Keratinocyte (primary cell): ENCODE measurements at regions not wholly inside any gene's neighbourhood (a gene's known extent, or its start where the extent isn't known, plus 50 kb on each side); places are given as distances from the start of the nearest gene placed in this dataset.

ENCODE experiments used
- DNase-seq: peaks from one replicate; pipeline ENCODE4 v3.0.0-alpha.2; 2011; ENCODE audit warnings: low read depth, missing footprints, low spot score
- FAIRE-seq: peaks from 2 replicates; lab custom pipeline; 2011; peaks lifted over from hg19 to GRCh38; lab: Jason Lieb, UNC
- H2AFZ ChIP-seq: 2 replicates; pipeline ENCODE4 v1.6.0; 2012; ENCODE audit warnings: low read length, control low read depth, inconsistent platforms; ENCODE audit not compliant: control insufficient read depth
- H3K27ac ChIP-seq: 2 replicates; pipeline ENCODE4 v1.5.1; 2011; ENCODE audit warnings: low read length; ENCODE audit not compliant: control insufficient read depth, insufficient read depth
- H3K27me3 ChIP-seq: 3 replicates; pipeline ENCODE4 v1.6.0; 2011; ENCODE audit warnings: low read length; ENCODE audit not compliant: control insufficient read depth, insufficient read depth; ENCODE audit errors: extremely low read depth
- H3K36me3 ChIP-seq, 2 experiments: 2 replicates in 1 of 2; 3 replicates in 1 of 2; pipeline ENCODE4 v1.5.1; 2011; ENCODE audit warnings: low read length in 2 of 2, mild to moderate bottlenecking in 1 of 2; ENCODE audit not compliant: control insufficient read depth in 2 of 2, insufficient read depth in 2 of 2; ENCODE audit errors: extremely low read depth in 1 of 2
- H3K4me1 ChIP-seq: 3 replicates; pipeline ENCODE4 v1.5.1; 2011; ENCODE audit warnings: low read length; ENCODE audit not compliant: control insufficient read depth, insufficient read depth; ENCODE audit errors: extremely low read depth
- H3K4me2 ChIP-seq: 3 replicates; pipeline ENCODE4 v1.6.0; 2011; ENCODE audit warnings: low read depth, low read length; ENCODE audit not compliant: control insufficient read depth, insufficient read depth; ENCODE audit errors: extremely low read depth
- H3K4me3 ChIP-seq, 3 experiments: fragments of 200-600 bp in 1 of 3; sonication (generic) in 1 of 3; 2 replicates in 2 of 3; 3 replicates in 1 of 3; pipeline ENCODE4 v1.5.1; 2011 to 2016; ENCODE audit warnings: low read length in 3 of 3, mild to moderate bottlenecking in 3 of 3, control low read depth in 2 of 3, inconsistent platforms in 1 of 3, low read depth in 1 of 3, mixed read lengths in 1 of 3, mixed run types in 1 of 3, moderate library complexity in 1 of 3; ENCODE audit not compliant: control insufficient read depth in 2 of 3, insufficient read depth in 2 of 3; ENCODE audit errors: extremely low read depth in 1 of 3
- H3K79me2 ChIP-seq: 2 replicates; pipeline ENCODE4 v1.6.0; 2012; ENCODE audit warnings: low read length; ENCODE audit not compliant: control insufficient read depth, insufficient read depth
- H3K9ac ChIP-seq: 3 replicates; pipeline ENCODE4 v1.6.0; 2011; ENCODE audit warnings: low read length; ENCODE audit not compliant: control insufficient read depth, insufficient read depth; ENCODE audit errors: extremely low read depth
- H3K9me1 ChIP-seq: 3 replicates; pipeline ENCODE4 v1.6.0; 2011; ENCODE audit warnings: low read length; ENCODE audit not compliant: control insufficient read depth, insufficient read depth; ENCODE audit errors: extremely low read depth
- H3K9me3 ChIP-seq: 2 replicates; pipeline ENCODE4 v1.5.1; 2012; ENCODE audit warnings: low read depth, low read length; ENCODE audit not compliant: control insufficient read depth
- H4K20me1 ChIP-seq: 3 replicates; pipeline ENCODE4 v1.6.0; 2011; ENCODE audit warnings: low read length; ENCODE audit not compliant: control insufficient read depth, insufficient read depth; ENCODE audit errors: extremely low read depth
- EZH2 ChIP-seq: IDR thresholded peaks from one replicate; pipeline ENCODE4 v1.6.1; 2012; ENCODE audit warnings: inconsistent platforms, mild to moderate bottlenecking, low read length, moderate library complexity
- dilution Hi-C: fragments of 300-500 bp; cut with MboI; formaldehyde crosslinking; loops from one replicate; pipeline ENCODE4 v1.7.0; 2020; ENCODE audit warnings: low sequenced_read_pairs; ENCODE audit not compliant: extremely low pct_ligation_motif_present
- TF ChIP-seq, protein P1 (sequence below), 3 experiments: IDR thresholded peaks in 1 of 3; conservative IDR thresholded peaks in 1 of 3; optimal IDR thresholded peaks in 1 of 3; 2 replicates in 2 of 3; 3 replicates in 1 of 3; pipeline versions ENCODE3 to v1.5.1; 2011; ENCODE audit warnings: low read length in 3 of 3, mild to moderate bottlenecking in 3 of 3, moderate library complexity in 2 of 3, control low read depth in 1 of 3, inconsistent platforms in 1 of 3; ENCODE audit not compliant: insufficient read depth in 2 of 3; ENCODE audit errors: extremely low read depth in 1 of 3

DNA sequence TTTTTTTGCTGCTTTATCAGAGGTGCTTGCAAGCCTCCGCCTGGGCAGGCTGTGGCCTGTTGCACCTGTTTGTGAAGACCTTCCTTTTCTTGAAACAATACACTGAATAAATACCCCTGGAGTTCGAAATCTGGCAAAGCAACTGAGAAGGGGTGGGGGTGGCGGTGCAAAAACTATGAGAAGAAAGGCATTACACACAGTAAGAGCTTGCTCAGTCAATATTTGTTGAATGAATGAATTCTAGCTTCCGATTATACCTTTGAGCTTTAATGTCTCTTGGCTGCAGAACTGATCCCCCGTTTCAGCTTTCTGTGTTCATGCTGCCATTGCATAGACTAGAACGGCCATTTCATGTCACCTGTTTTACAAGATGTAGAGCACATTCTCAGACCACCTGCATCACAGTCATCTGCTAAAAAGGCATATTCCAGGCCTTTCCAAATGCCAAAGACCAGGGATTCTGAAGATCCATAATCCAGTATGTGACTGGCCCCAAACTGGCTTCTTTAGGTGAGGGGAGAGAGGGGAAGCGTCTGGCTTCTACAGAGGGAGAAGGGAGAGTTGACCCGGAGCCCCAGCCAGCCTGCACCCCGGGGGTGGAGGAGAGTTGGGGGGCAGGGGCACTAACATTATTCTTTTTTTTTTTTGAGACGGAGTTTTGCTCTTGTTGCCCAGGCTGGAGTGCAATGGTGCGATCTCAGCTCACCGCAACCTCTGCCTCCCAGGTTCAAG lies 111.5 kb downstream of the ETS2 start:
- Histone ChIP-seq H3K9me1 (no peaks in the 10 kb centered on the region), H3K9me3 (no peaks in the 10 kb centered on the region), H3K27me3 (no peaks in the 10 kb centered on the region), H2AFZ (no peak overlapping the region), H3K4me2 (no peak overlapping the region), H3K36me3 (no peaks in the 10 kb centered on the region), H3K4me3 (no peak overlapping the region), H3K4me1 (peaks cover 29% of the 10 kb centered on the region), H3K79me2 (no peaks in the 10 kb centered on the region), H3K27ac (no peak overlapping the region), H3K9ac (no peak overlapping the region), H4K20me1 (no peaks in the 10 kb centered on the region)
- dilution Hi-C loops = no loop called here
- no peak for TF ChIP-seq EZH2
- TF ChIP-seq, protein P1, sequence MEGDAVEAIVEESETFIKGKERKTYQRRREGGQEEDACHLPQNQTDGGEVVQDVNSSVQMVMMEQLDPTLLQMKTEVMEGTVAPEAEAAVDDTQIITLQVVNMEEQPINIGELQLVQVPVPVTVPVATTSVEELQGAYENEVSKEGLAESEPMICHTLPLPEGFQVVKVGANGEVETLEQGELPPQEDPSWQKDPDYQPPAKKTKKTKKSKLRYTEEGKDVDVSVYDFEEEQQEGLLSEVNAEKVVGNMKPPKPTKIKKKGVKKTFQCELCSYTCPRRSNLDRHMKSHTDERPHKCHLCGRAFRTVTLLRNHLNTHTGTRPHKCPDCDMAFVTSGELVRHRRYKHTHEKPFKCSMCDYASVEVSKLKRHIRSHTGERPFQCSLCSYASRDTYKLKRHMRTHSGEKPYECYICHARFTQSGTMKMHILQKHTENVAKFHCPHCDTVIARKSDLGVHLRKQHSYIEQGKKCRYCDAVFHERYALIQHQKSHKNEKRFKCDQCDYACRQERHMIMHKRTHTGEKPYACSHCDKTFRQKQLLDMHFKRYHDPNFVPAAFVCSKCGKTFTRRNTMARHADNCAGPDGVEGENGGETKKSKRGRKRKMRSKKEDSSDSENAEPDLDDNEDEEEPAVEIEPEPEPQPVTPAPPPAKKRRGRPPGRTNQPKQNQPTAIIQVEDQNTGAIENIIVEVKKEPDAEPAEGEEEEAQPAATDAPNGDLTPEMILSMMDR (optimal IDR thresholded peaks at IDR 0.05 in 1 of 3, IDR thresholded peaks at IDR 0.05 in 1 of 3, conservative IDR thresholded peaks at IDR 0.05 in 1 of 3; ENCODE audit: extremely low read depth in 1 of 3, insufficient read depth in 2 of 3, low read length in 3 of 3) = no peak
- no peak for FAIRE-seq
- DNase-seq = no peak

- DNase-seq (no peak), FAIRE-seq (no peak)
- Histone ChIP-seq H3K4me2 (no peak overlapping the region), H3K9me1 (no peaks in the 10 kb centered on the region), H4K20me1 (no peaks in the 10 kb centered on the region), H2AFZ (no peak overlapping the region), H3K79me2 (no peaks in the 10 kb centered on the region), H3K27ac (no peak overlapping the region), H3K9ac (no peak overlapping the region), H3K4me1 (peaks cover 34% of the 10 kb centered on the region), H3K36me3 (no peaks in the 10 kb centered on the region), H3K4me3 (no peak overlapping the region), H3K27me3 (no peaks in the 10 kb centered on the region), H3K9me3 (no peaks in the 10 kb centered on the region)
- no peak for TF ChIP-seq EZH2
- TF ChIP-seq, protein P1 (optimal IDR thresholded peaks at IDR 0.05 in 1 of 3, IDR thresholded peaks at IDR 0.05 in 1 of 3, conservative IDR thresholded peaks at IDR 0.05 in 1 of 3; ENCODE audit: extremely low read depth in 1 of 3, insufficient read depth in 2 of 3, low read length in 3 of 3) = no peak
- dilution Hi-C loops = no loop called here
Measured at GRCh38 chr21:38916214-38916964, 110.7 kb downstream of the ETS2 start.
